OCI-LY7 (cell line): ENCODE measurements at regions not wholly inside any gene's neighbourhood (a gene's known extent, or its start where the extent isn't known, plus 50 kb on each side); places are given as distances from the start of the nearest gene placed in this dataset.

Experiments used
- BruUV-seq: library from RNA; stranded (reverse); fragments of 400-500 nt; replicated peaks from 2 replicates; lab custom pipeline; 2021; lab: Mats Ljungman, UMichigan
- CTCF ChIA-PET: fragments of 300-600 bp; sonication (Branson Sonifier 250); formaldehyde crosslinking; loops from one replicate; lab custom pipeline; 2022; ENCODE audit warnings: antibody characterized with exemption; ENCODE audit not compliant: unreplicated experiment; lab: Charles Lee
- POLR2A ChIA-PET: fragments of 300-600 bp; sonication (Branson Sonifier 250); formaldehyde crosslinking; loops from one replicate; lab custom pipeline; 2022; ENCODE audit warnings: antibody characterized with exemption; lab: Charles Lee
- DNase-seq: peaks from one replicate; pipeline ENCODE4 v3.0.0-alpha.2; 2015; ENCODE audit warnings: low spot score
- H2AFZ ChIP-seq: fragments of 200-600 bp; sonication (generic), shearing (Covaris generic); 2 replicates; pipeline ENCODE4 v1.6.1; 2014; ENCODE audit warnings: mild to moderate bottlenecking, antibody characterized with exemption, low read length, moderate library complexity
- H3K27ac ChIP-seq: fragments of 200-600 bp; sonication (generic); 2 replicates; pipeline ENCODE4 v1.5.1; 2014; ENCODE audit warnings: mixed run types, low read depth, mild to moderate bottlenecking, moderate library complexity, low read length, inconsistent platforms; ENCODE audit not compliant: poor library complexity, severe bottlenecking
- H3K36me3 ChIP-seq: fragments of 200-600 bp; sonication (generic); 2 replicates; pipeline ENCODE4 v1.6.1; 2014; ENCODE audit warnings: mild to moderate bottlenecking, antibody characterized with exemption, low read length, moderate library complexity, mixed read lengths; ENCODE audit not compliant: insufficient read depth
- H3K4me1 ChIP-seq: fragments of 200-600 bp; sonication (generic); 2 replicates; pipeline ENCODE4 v1.5.1; 2014; ENCODE audit warnings: mild to moderate bottlenecking, low read length; ENCODE audit not compliant: insufficient read depth, poor library complexity, severe bottlenecking
- H3K4me2 ChIP-seq: fragments of 200-600 bp; sonication (generic); 2 replicates; pipeline ENCODE4 v1.6.1; 2014; ENCODE audit warnings: mild to moderate bottlenecking, low read length
- H3K4me3 ChIP-seq: fragments of 200-600 bp; sonication (generic); 2 replicates; pipeline ENCODE4 v1.5.1; 2014; ENCODE audit warnings: mild to moderate bottlenecking, low read depth, low read length; ENCODE audit not compliant: poor library complexity, severe bottlenecking
- H3K79me2 ChIP-seq: fragments of 200-600 bp; sonication (generic); 2 replicates; pipeline ENCODE4 v1.6.1; 2016; ENCODE audit warnings: low read depth, mild to moderate bottlenecking, low read length, moderate library complexity, mixed read lengths; ENCODE audit not compliant: insufficient read depth
- H3K9me2 ChIP-seq: fragments of 200-600 bp; sonication (generic); 2 replicates; pipeline ENCODE4 v1.6.1; 2016; ENCODE audit warnings: mild to moderate bottlenecking, low read length, mixed read lengths; ENCODE audit not compliant: insufficient read depth
- H3K9me3 ChIP-seq: fragments of 200-600 bp; sonication (generic); 2 replicates; pipeline ENCODE4 v1.6.1; 2014; ENCODE audit warnings: mild to moderate bottlenecking, mixed run types, low read length, mixed read lengths
- H4K20me1 ChIP-seq: fragments of 200-600 bp; sonication (generic); 2 replicates; pipeline ENCODE4 v1.6.1; 2014; ENCODE audit warnings: mild to moderate bottlenecking, antibody characterized with exemption, low read length, moderate library complexity, mixed read lengths; ENCODE audit not compliant: insufficient read depth
- EZH2phosphoT487 ChIP-seq: fragments of 200-600 bp; sonication (generic); IDR thresholded peaks from 2 replicates; pipeline ENCODE4 v1.6.1; 2018; ENCODE audit warnings: low read depth, borderline replicate concordance, mild to moderate bottlenecking, mixed run types, antibody characterized with exemption, low read length, moderate library complexity, mixed read lengths
- intact Hi-C: fragments of 100-400 bp; cut with micrococcal nuclease; formaldehyde crosslinking; loops from one replicate; pipeline ENCODE4 v1.10.0; 2022; ENCODE audit not compliant: unreplicated experiment
- TF ChIP-seq, protein P1 (sequence below): fragments of 200-600 bp; sonication (generic); conservative IDR thresholded peaks from 2 replicates; pipeline ENCODE4 v1.5.1; 2014; ENCODE audit warnings: mild to moderate bottlenecking, antibody characterized with exemption, low read length, moderate library complexity, mixed read lengths

DNA sequence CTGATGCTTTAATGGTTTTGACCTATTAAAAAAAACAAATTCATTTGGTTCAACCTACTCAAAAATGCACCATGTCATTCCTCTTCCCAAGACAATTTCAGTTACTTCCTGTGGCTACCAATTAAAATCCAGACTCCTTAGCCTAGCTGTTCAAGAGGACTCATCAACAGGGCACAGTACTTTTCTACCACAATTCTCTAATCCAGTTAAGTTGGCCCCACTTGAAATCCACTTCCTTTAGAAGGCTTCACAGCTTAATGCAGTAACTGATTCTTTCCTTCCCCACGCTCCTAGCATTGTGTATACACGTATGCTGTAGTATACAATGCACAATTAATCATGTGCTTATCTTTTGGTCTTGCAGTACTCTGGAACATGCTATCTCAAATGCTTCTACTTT, 129.8 kb downstream of the UGT8 start:
- TF ChIP-seq EZH2phosphoT487: no peak
- TF ChIP-seq, protein P1, sequence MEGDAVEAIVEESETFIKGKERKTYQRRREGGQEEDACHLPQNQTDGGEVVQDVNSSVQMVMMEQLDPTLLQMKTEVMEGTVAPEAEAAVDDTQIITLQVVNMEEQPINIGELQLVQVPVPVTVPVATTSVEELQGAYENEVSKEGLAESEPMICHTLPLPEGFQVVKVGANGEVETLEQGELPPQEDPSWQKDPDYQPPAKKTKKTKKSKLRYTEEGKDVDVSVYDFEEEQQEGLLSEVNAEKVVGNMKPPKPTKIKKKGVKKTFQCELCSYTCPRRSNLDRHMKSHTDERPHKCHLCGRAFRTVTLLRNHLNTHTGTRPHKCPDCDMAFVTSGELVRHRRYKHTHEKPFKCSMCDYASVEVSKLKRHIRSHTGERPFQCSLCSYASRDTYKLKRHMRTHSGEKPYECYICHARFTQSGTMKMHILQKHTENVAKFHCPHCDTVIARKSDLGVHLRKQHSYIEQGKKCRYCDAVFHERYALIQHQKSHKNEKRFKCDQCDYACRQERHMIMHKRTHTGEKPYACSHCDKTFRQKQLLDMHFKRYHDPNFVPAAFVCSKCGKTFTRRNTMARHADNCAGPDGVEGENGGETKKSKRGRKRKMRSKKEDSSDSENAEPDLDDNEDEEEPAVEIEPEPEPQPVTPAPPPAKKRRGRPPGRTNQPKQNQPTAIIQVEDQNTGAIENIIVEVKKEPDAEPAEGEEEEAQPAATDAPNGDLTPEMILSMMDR: no peak
- Histone ChIP-seq H4K20me1 (no peaks in the 10 kb centered on the region), H3K36me3 (no peaks in the 10 kb centered on the region), H3K79me2 (no peaks in the 10 kb centered on the region), H3K9me2 (no peaks in the 10 kb centered on the region), H3K4me1 (no peaks in the 10 kb centered on the region), H3K4me3 (no peak overlapping the region), H3K4me2 (no peak overlapping the region), H3K9me3 (no peaks in the 10 kb centered on the region), H3K27ac (no peak overlapping the region), H2AFZ (no peak overlapping the region)
- intact Hi-C loops: no loop called here
- CTCF ChIA-PET: no interaction called here
- POLR2A ChIA-PET: interaction anchor here (0.5 to 0.7 kb wide), 2 partner anchors 96 to 149 kb away, joined by 3 read pairs; no protein-coding TSS in a partner anchor
- no TSS peak for BruUV-seq
- DNase-seq: no peak

DNA sequence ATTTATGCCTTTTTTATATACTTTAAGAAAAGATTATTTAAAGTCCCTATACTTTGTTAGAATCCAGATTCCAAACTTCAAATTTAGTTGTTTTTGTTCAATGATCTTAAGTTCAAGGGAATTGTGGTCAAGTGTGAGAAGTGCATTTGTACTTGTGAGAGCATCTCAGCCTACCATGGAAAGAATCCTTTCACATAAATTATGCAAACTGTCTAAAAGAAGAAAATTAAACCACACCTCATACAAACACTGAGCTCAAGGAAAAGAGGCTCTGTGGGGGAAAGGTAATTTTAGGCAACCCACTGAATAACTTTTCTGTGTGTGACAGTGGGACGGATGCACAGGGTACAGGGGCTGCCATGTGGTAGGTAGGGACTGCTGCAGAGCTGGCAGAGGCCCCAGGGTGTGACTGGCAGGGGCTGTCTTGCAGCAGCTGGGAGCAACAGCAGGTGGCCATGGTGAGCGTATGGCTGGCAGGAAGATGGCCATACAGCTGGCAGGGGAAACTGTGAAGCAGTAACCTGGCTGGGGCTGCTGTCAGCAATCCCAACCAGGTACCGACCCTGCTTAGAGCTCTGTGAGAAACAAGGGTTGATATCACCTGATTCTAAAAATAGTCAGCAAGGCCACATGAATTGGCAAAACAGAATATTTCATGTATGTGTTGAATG, 130.6 kb downstream of the UGT8 start:
- no peak for DNase-seq

DNA sequence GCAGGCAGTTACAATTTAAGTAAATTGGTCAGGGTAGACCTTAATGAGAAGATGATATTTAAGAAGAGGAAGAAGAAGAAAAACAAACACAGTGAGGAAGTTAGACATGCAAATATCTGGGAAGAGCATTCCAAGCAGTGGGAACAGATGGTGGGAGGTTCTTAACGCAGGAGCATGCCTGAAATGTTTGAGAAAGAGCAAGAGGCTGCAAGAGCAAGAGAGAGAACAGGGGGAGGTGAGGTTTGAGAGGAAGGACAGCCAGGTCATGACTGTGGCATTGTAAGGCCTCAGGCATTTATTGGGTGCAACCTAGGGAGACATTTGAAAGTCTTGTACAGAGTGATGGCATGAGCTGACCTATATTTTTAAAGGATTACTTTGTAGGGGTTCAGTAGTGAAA, 136.0 kb downstream of the UGT8 start:
- Histone ChIP-seq H3K36me3 (no peaks in the 10 kb centered on the region), H2AFZ (no peak overlapping the region), H3K79me2 (no peaks in the 10 kb centered on the region), H3K4me2 (no peak overlapping the region), H3K9me3 (no peaks in the 10 kb centered on the region), H3K4me1 (no peaks in the 10 kb centered on the region), H4K20me1 (no peaks in the 10 kb centered on the region), H3K9me2 (no peaks in the 10 kb centered on the region), H3K4me3 (no peak overlapping the region), H3K27ac (no peak overlapping the region)
- CTCF ChIA-PET: no interaction called here
- BruUV-seq: no TSS peak
- intact Hi-C loops: no loop called here
- no peak for DNase-seq
- TF ChIP-seq, protein P1: no peak
- TF ChIP-seq EZH2phosphoT487: no peak
- POLR2A ChIA-PET: no interaction called here

More for the DNA sequence above, 130.6 kb downstream of the UGT8 start:
- Histone ChIP-seq H3K4me3 (no peak overlapping the region), H4K20me1 (no peaks in the 10 kb centered on the region), H3K9me3 (no peaks in the 10 kb centered on the region), H3K36me3 (no peaks in the 10 kb centered on the region), H3K9me2 (no peaks in the 10 kb centered on the region), H2AFZ (no peak overlapping the region), H3K4me2 (no peak overlapping the region), H3K79me2 (no peaks in the 10 kb centered on the region), H3K4me1 (no peaks in the 10 kb centered on the region), H3K27ac (no peak overlapping the region)
- ChIA-PET CTCF (no interaction called here), POLR2A (interaction anchor here (0.5 to 0.8 kb wide), 4 partner anchors 18 to 148 kb away, joined by 3 to 4 read pairs (median 3); no protein-coding TSS in a partner anchor)
- TF ChIP-seq, protein P1: no peak
- TF ChIP-seq EZH2phosphoT487: no peak
- intact Hi-C loops: no loop called here
- BruUV-seq: no TSS peak
